GM18907 (cell line): ENCODE measurements at regions not wholly inside any gene's neighbourhood (a gene's known extent, or its start where the extent isn't known, plus 50 kb on each side); places are given as distances from the start of the nearest gene placed in this dataset.
"Not testable (repeated sequence)": the region's sequence is repeated elsewhere in the genome, so short reads cannot be mapped to it uniquely, and the experiment has no call there.

Experiments used
- ATAC-seq: cut with Tn5 transposase; IDR thresholded peaks from one replicate; pipeline ENCODE4 v1.9.1; 2021; ENCODE audit warnings: mild to moderate bottlenecking, moderate library complexity; ENCODE audit not compliant: unreplicated experiment

GRCh38 chr1:78240755-78241154 is 195.0 kb downstream of the GIPC2 start:
- no peak for ATAC-seq

DNA sequence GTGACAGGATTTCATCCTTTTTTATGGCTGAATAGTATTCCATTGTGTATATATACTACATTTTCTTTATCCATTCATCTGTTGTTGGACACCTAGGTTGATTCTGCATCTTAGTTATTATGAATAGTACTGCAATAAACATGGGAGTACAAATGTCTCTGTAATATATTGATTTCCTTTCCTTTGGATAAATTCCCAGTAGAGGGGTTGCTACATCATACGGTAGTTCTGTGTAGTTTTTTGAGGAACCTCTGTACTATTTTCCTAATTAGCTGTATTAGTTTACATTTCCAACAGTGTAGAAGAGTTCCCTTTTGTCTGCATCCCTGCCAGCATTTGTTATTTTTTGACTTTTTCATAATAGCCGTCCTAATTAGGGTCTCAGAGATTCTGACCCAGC is 201.3 kb downstream of the GIPC2 start:
- no peak for ATAC-seq

GRCh38 chr1:78250201-78250600 is 204.4 kb downstream of the GIPC2 start:
- no peak for ATAC-seq

DNA sequence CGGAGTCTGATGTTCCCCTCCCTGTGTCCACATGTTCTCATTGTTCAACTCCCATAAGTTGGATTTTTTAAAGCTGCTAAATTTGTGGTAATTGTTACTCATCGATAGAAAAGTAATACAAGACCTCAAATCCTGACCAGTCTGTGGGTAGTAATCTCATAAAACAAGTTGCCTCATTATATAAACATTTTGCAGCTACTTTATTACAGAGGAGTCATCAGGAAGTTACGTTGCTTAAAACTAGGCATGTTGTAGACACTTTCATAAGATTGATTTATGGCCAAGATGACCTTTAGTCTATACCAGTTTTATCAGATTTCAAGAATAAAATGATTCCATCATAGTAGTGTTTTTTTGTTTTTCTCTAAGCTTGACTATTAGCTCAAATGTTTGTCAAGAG is 208.8 kb downstream of the GIPC2 start:
- no peak for ATAC-seq

DNA sequence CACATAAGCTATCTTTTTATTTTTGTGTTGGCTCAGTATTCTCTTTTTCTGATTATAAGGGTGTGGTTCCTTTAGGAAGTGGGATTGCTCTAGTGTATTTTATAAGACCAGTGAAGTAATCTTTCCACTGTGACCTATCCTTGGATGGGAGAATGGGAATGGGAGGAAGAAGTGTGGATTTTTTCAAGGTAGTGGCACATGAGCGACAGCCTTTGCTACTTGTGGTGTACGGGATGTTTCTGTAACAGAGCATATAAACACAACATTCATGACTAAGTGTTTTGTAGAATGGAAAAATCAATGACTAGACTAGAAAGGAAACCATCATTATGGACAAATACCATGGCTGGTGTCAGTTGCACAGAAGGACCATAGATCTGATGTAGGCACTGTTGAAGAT is 209.6 kb downstream of the GIPC2 start:
- ATAC-seq, result no peak

- ATAC-seq, result no peak
Measured at GRCh38 chr1:78255846-78256245, 210.1 kb downstream of the GIPC2 start.

GRCh38 chr1:78263459-78263858 is 217.7 kb downstream of the GIPC2 start:
- ATAC-seq, result no peak

GRCh38 chr1:78263946-78264345 is 218.2 kb downstream of the GIPC2 start:
- no peak for ATAC-seq

DNA sequence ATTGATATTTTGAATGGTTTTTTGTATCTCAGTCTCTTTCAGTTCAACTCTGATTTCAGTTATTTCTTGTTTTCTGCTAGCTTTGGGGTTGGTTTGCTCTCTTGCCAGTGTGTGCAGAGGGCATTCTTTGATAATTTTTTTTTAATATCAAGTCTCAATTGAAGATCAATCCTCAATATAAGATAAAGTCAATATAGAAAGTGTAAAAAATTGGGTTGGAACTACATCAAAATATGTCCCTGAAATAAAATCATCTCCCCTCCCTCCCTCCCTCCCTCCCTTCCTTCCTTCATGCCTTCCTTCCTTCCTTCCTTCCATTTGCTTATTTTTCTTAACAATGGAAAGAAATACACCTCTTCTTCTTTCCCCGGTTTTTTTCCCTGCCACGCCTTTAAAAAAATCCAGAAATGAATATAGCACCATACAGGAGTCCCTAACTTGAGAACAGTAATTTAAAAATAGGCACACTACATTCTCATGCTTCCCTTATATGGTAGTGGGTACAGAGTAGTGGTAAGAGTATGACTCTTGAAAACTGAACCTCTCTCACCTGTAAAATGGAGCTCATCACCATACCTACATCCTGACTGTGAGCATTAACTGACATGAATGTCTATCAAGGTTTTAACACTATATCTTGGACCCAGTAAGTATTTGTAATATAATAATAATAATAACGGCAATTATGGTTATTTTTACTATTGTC is 221.9 kb downstream of the GIPC2 start:
- no peak for ATAC-seq

- no peak for ATAC-seq
Measured at GRCh38 chr1:78269591-78269990, 221.2 kb upstream of the PTGFR start.

DNA sequence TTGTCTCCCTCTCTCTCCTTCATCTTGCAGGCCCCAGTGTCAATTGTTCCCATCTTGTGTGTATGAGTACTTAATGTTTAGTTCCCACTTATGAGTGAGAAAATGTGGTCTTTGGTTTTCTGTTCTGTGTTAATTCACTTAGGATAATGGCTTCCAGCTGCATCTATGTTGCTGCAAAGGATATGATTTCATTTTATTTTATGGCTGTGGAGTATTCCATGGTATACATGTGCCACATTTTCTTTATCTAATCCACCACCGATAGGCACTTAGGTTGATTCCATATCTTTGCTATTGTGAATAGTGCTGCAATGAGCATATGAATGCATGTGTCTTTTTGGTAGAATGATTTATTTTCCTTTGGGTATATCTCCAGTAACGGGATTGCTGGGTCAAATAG is 219.4 kb upstream of the PTGFR start:
- ATAC-seq, result not testable (repeated sequence)

DNA sequence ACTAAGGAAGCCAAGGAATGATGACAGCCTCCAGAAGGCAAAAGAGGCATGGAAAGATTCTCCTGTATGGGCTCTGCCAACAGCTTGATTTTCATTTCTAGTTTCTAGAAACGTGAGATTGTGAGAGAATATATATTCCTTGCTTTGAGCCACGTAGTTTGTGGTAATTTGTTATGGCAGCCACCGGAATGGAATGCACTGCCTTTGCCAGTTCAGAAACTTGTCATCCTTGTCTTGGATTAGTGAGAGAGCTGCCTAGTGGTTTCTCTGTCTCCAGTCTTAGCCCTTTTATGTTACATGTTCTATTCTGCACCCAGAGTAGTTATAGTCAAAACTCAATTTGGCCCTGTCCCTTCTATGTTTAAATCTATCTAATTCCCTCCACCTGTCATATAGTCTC is 216.0 kb upstream of the PTGFR start:
- ATAC-seq, result no peak

GRCh38 chr1:78275456-78275855 is 215.3 kb upstream of the PTGFR start:
- ATAC-seq, result no peak

- ATAC-seq, result no peak
Measured at GRCh38 chr1:78275906-78276685, 214.7 kb upstream of the PTGFR start.

GRCh38 chr1:78277253-78277652 is 213.5 kb upstream of the PTGFR start:
- ATAC-seq, result peak; percentile 88

GRCh38 chr1:78279051-78279450 is 211.7 kb upstream of the PTGFR start:
- ATAC-seq, result no peak

- no peak for ATAC-seq
Measured at GRCh38 chr1:78280626-78281025, 210.1 kb upstream of the PTGFR start.

DNA sequence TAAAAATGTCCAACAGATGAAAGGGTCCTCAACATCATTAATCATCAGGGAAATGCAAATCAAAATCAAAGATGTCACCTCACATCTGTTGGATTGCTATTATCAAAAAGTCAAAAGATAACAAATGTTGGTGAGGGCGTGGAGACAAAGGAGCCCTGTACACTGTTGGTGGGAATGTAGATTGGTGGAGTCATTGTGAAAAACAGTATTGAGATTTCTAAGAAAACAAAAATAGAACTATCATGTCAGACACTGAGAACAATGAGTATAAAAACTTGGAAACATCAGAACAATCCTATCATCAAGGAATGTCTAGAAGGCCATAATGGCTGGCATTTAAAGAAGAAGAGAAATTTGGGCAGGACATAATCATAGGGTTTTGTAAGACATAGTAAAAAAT is 209.2 kb upstream of the PTGFR start:
- no peak for ATAC-seq

DNA sequence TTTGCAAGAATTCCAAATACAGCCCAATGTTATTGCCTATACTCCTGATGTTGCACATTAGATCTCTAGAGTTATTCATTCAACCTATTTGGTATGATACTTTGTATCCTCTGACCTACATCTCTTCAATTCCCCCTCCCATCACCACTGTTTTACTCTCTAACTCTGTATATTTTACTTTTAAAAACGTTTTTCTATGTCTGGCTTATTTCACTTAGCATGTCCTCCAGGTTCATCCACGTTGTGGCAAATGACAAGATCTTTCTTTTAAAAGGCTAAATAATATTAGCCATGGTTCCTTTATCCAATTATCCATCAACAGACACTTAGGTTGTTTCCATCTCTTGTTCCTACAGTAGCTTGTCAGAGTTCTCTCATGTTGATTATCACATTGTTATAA is 207.1 kb upstream of the PTGFR start:
- no peak for ATAC-seq

DNA sequence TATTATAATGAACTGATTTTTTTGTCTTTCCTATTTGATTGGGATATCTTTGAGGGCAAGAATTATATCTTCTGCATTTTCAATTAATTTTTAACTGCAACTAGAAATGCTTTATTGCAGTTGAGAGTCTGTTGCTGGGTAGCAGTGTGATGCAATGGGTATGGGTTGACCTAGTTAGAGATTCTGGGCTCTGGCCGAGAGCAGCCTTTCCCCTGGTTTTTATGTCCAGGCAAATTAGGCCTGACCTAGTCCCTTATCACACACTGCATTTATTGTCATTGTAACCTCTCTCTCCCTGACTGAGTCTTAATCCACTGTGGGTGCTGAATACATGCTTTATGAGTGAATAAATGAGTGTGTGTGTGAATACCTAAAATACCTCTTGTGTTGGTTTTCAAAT is 206.4 kb upstream of the PTGFR start:
- ATAC-seq, result no peak

DNA sequence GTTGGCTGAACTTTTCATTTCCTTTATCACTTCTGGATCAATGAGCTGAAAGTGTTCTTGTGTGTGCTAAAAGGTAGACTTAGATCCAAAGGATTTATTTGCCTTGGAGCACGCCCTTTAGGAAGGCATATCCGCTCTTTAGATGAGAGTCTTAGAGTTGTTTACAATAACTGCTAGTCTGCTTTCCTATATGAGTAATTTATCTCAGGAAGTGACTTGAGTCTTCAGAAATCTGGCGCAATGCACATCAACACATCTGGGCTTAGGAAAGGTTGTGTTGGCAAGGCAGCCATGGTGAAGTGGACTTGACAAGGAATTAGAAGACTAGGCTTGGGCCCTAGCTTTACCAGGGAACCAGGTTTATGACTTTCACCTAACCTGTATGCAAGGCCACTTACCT is 204.1 kb upstream of the PTGFR start:
- ATAC-seq, result no peak

DNA sequence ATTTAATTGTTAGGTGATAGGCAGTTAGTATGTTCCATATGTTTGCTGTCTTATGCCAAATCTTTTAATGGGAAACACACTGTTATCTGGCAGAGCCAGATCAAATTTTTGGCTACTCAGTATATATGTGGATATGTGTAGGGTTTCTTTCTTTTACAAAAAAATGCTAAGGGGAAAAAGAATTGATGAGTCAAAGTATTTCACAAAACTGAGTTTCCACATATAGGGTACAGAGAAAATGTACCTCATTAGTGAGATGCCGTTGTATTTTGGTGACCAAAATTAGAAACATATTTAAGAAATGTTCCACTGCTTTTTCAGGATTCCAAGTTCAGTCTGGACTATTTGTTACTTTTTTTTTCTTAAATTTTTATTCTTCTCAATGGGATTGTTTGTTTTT is 201.2 kb upstream of the PTGFR start:
- no peak for ATAC-seq

GRCh38 chr1:78291418-78291817 is 199.4 kb upstream of the PTGFR start:
- no peak for ATAC-seq
